Dendritic cell treated with granulocyte-macrophage colony-stimulating factor and Interleukin-4, amounts not matched to agents 40 ng/mL and 50 ng/mL, for 4 days (primary cell): ENCODE measurements at regions not wholly inside any gene's neighbourhood (a gene's known extent, or its start where the extent isn't known, plus 50 kb on each side); places are given as distances from the start of the nearest gene placed in this dataset.

Experiments
- H3K27ac Mint-ChIP-seq: one replicate; pipeline ENCODE4 v1.8.0; 2022; ENCODE audit warnings: mild to moderate bottlenecking, mixed read lengths
- H3K27me3 Mint-ChIP-seq: one replicate; pipeline ENCODE4 v1.8.0; 2022; ENCODE audit warnings: mild to moderate bottlenecking, mixed read lengths
- H3K36me3 Mint-ChIP-seq: one replicate; pipeline ENCODE4 v1.8.0; 2022; ENCODE audit warnings: low read depth, mixed read lengths
- H3K4me1 Mint-ChIP-seq: one replicate; pipeline ENCODE4 v1.8.0; 2022; ENCODE audit warnings: low read depth, mixed read lengths
- H3K4me3 Mint-ChIP-seq: one replicate; pipeline ENCODE4 v1.8.0; 2022; ENCODE audit warnings: mild to moderate bottlenecking, moderate library complexity, mixed read lengths
- H3K9me3 Mint-ChIP-seq: one replicate; pipeline ENCODE4 v1.8.0; 2022; ENCODE audit warnings: mixed read lengths
- intact Hi-C: fragments of 100-400 bp; cut with micrococcal nuclease; formaldehyde crosslinking; loops from one replicate; pipeline ENCODE4 v1.15.0; 2022

DNA sequence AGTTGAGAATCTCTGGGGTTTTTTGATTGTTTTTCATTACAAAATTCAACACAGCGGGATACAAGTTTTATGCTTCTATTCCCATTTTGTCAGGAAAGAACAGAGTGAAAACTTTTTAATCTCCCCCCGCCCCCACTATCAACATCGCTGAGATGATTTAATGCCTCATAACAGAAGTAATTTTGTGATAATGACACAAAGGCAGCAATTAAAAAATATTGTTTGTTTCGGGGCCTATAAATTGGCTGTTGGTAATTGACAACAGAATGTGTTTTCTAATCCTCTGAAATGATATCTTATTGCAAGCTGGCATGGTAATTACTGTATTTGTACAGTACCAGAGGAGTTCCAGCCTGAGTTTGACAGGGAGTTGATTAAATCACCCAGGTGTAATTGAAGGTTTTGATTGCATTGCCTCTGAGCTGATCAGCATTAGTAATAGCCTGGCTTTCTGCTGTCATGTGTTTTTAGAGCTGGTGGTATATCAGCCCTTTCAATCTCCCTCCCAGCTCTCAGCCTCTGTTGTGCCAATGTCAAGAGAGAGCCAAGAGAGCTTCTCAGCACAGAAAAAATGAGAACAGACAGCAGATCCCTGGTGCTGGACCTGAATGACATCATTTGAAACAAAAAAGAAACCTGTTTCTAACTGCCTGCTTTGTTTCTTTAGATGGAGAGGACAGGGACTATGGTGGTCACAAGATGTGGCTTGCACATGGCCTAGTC lies 265.1 kb downstream of the FAM76B start:
- Mint-ChIP-seq H3K4me3 (no peak overlapping the region), H3K9me3 (no peaks in the 10 kb centered on the region), H3K27ac (no peak overlapping the region)

DNA sequence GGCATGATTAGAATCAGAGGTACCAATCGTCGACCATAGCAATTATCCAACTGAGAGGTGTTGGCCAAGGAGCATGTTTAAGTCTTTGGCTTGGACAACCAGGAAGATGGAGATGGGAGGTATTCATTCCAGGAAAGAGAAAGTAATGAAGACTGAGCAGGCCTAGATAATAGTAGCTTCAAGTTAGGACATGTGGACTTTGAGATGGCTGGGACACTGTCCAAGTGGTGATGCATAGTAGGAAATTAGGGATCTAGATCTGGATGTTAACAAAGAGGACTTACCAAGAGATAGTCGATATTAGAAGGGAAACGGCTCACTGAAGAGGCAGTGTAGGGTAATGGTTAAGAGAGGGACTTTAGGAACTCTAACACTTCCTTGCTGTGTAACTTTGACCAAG lies 266.7 kb downstream of the FAM76B start:
- Mint-ChIP-seq H3K4me3 (no peak overlapping the region), H3K36me3 (no peaks in the 10 kb centered on the region), H3K9me3 (no peaks in the 10 kb centered on the region), H3K27ac (no peak overlapping the region), H3K27me3 (no peaks in the 10 kb centered on the region), H3K4me1 (no peaks in the 10 kb centered on the region)
- intact Hi-C loops, result no loop called here

More for the DNA sequence above, 265.1 kb downstream of the FAM76B start:
- no peaks in the 10 kb centered on the region for H3K36me3 Mint-ChIP-seq
- H3K4me1 Mint-ChIP-seq, result no peaks in the 10 kb centered on the region
- intact Hi-C loops, result no loop called here
- no peaks in the 10 kb centered on the region for H3K27me3 Mint-ChIP-seq

DNA sequence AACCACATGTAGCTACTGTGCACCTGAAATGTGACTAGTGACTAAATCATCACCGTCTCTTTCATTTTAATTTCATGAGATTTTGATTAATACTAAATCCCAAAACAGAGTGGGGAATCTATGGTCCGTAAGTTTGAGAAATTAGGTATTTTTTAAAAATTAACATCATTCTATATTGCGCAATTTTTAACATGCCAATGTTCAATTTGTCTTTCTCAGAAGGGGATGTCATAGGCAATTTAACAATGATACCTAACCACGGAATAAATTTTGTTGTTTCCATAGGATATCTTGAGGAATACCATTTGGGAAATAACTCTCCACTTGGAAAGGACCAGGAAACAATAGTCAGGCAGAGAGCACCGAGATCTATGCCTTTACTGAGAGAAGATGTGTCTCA lies 267.7 kb downstream of the FAM76B start:
- Mint-ChIP-seq H3K27me3 (no peaks in the 10 kb centered on the region), H3K4me1 (no peaks in the 10 kb centered on the region), H3K27ac (no peak overlapping the region), H3K9me3 (no peaks in the 10 kb centered on the region), H3K4me3 (no peak overlapping the region), H3K36me3 (no peaks in the 10 kb centered on the region)
- intact Hi-C loops, result no loop called here

DNA sequence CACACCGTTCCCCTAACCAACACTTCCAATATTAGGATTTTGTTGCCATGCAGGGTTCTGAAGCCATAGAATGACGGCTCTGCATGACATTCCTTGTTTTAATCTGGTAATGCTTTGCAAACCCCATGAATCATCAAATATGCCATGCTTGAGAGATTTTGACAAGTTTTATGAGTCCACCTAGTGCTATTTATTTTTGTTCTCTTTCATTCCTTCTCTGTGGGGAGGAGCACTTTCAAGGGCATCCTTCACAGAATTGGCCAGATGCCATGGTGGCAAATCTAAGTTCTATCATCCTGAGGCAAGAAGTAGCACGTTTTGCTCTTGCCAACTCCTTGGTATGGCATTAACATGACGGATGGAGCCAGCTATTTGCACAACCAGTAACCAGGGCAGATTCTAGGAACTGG lies 268.4 kb downstream of the FAM76B start:
- Mint-ChIP-seq H3K4me1 (no peaks in the 10 kb centered on the region), H3K4me3 (no peak overlapping the region), H3K27me3 (no peaks in the 10 kb centered on the region), H3K27ac (no peak overlapping the region), H3K9me3 (no peaks in the 10 kb centered on the region), H3K36me3 (no peaks in the 10 kb centered on the region)
- intact Hi-C loops, result no loop called here

DNA sequence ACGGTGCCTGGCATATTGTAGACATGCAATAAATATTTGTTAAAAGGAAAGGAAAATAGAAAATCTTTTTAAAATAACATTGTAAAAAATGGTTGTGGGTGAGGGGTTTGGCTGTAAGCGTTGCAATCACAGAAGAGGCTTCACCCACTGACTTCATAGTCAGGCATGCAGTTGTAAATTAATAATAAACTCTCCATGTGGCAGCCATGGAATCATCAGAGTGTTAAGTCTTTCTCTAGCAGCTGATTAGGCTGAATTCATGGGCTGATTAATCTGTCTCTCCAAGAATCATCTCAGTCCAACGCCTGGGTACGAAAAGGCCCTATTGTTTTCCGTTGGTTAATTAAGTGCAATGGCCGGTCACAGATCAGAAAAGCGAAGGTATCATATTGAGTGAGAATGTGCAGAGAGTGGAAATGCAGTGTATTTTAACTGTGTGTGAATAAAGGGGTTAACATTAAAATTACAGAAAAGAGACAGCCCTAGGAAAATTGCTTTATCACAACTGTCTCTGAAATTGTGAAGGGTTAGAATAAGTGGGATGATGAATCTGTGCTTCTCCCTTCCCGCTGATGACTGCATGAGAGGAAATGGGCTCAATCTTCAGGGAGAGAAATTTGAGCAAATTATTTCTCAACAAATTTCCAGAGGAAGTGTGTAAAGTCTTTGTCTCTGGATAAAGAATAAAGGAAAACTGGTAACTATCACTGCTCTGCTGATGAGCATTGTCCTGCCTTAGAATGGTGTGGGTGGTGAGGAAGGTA lies 269.0 kb downstream of the FAM76B start:
- Mint-ChIP-seq H3K9me3 (no peaks in the 10 kb centered on the region), H3K4me3 (no peak overlapping the region), H3K4me1 (no peaks in the 10 kb centered on the region), H3K36me3 (no peaks in the 10 kb centered on the region), H3K27me3 (no peaks in the 10 kb centered on the region), H3K27ac (no peak overlapping the region)
- intact Hi-C loops, result no loop called here

DNA sequence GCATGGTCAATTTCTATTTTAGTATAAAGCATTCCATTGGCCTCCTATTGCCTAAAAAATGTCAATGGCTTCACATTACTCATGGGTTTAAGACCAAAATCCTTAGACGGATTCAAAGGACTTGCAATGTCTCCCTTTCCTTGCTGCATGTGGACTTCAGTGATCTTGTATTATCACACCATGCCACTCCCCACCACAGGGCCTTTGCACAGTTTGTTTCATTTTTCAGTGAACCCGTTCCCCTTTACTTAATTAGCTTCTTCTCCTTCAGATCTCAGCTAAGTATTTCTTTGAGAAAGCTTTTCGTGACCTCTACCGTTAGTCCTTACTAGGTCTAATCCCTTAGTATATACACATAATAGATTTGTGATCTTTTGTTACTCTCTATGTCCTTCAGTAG lies 269.7 kb downstream of the FAM76B start:
- no peaks in the 10 kb centered on the region for H3K36me3 Mint-ChIP-seq
- no peaks in the 10 kb centered on the region for H3K9me3 Mint-ChIP-seq
- intact Hi-C loops, result no loop called here
- no peaks in the 10 kb centered on the region for H3K27me3 Mint-ChIP-seq
- no peak overlapping the region for H3K4me3 Mint-ChIP-seq
- no peaks in the 10 kb centered on the region for H3K4me1 Mint-ChIP-seq
- no peak overlapping the region for H3K27ac Mint-ChIP-seq

DNA sequence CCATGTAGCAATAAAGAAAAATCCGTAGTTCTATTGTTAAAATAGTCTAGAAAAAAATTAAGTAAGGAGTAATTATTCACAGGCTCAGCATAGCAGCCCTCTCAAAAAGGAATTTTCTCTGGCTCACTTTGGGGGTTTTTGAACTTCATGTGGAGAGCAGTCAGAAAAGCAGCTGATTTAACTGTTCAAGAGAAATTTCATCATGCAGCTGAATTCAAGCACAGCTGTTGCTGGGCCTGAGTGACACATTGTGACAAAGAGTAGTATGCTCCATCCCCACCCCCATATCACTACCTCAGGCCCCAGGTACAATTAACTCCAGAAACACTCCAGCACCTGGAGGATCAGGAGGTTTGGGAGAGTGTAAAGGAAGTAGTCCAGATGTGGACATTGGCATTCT lies 272.1 kb downstream of the FAM76B start:
- Mint-ChIP-seq H3K27ac (no peak overlapping the region), H3K36me3 (no peaks in the 10 kb centered on the region), H3K27me3 (no peaks in the 10 kb centered on the region), H3K4me1 (no peaks in the 10 kb centered on the region), H3K4me3 (no peak overlapping the region), H3K9me3 (no peaks in the 10 kb centered on the region)
- intact Hi-C loops, result no loop called here

DNA sequence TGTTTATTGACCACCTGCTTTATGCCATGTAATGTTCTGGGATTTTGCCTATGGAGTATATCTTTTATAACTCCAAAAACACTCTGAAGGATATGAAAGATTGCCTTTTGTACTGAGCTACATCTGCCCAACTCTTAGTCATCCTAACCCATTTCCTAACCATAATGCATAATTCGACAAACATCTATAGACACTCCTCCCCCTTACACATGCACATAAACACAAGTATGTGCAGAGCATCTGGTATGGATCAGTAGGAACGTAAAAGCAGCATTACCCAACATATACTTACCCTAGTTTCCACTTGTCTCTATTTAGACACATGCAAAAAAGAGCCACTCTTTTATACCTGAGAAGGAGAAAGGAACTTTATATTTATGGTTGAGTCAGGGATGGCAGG lies 272.8 kb downstream of the FAM76B start:
- no peaks in the 10 kb centered on the region for H3K4me1 Mint-ChIP-seq
- no peaks in the 10 kb centered on the region for H3K9me3 Mint-ChIP-seq
- no peak overlapping the region for H3K4me3 Mint-ChIP-seq
- no peaks in the 10 kb centered on the region for H3K27me3 Mint-ChIP-seq
- intact Hi-C loops, result no loop called here
- no peaks in the 10 kb centered on the region for H3K36me3 Mint-ChIP-seq
- no peak overlapping the region for H3K27ac Mint-ChIP-seq

DNA sequence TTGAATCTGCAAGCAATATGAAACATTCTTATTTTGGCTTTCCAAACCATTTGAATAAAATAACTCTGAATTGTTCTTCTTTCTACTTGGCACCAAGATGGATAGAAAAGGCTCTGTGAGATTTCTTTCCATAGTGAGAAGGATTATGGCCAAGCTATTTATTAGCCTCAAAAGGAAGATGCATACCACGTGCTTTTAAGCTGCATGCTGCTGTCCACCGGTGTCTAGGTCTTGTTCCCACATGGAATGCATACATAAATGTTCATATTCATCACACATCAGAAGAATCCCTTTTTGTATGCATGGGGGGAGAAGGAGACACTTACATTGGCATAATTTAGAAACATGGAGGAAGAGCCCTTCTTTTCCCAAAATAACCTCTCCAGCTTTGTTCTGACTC lies 273.4 kb downstream of the FAM76B start:
- Mint-ChIP-seq H3K4me1 (no peaks in the 10 kb centered on the region), H3K4me3 (no peak overlapping the region), H3K27ac (no peak overlapping the region), H3K9me3 (no peaks in the 10 kb centered on the region), H3K36me3 (no peaks in the 10 kb centered on the region), H3K27me3 (no peaks in the 10 kb centered on the region)
- intact Hi-C loops, result no loop called here

DNA sequence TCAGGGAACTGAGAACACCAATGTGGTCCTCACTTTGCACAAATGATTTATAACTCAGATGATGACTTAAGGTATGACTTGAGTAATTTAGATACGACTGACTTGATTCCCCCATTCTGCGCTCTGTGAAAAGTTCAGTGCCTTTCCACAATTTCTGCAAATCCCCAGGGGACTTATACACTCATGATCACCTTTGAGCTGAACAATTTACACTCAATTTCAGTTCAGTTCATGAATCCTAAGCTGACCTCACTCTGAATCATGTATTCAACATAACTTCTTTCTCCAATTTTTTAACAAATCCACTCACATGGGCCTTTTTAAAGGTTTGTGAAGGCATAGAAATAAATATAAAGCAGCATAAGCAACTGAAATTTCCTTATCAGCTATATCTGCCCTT lies 274.2 kb downstream of the FAM76B start:
- no peaks in the 10 kb centered on the region for H3K9me3 Mint-ChIP-seq
- H3K4me1 Mint-ChIP-seq, result no peaks in the 10 kb centered on the region
- intact Hi-C loops, result no loop called here
- no peaks in the 10 kb centered on the region for H3K36me3 Mint-ChIP-seq
- H3K27me3 Mint-ChIP-seq, result no peaks in the 10 kb centered on the region
- H3K27ac Mint-ChIP-seq, result no peak overlapping the region
- H3K4me3 Mint-ChIP-seq, result no peak overlapping the region

DNA sequence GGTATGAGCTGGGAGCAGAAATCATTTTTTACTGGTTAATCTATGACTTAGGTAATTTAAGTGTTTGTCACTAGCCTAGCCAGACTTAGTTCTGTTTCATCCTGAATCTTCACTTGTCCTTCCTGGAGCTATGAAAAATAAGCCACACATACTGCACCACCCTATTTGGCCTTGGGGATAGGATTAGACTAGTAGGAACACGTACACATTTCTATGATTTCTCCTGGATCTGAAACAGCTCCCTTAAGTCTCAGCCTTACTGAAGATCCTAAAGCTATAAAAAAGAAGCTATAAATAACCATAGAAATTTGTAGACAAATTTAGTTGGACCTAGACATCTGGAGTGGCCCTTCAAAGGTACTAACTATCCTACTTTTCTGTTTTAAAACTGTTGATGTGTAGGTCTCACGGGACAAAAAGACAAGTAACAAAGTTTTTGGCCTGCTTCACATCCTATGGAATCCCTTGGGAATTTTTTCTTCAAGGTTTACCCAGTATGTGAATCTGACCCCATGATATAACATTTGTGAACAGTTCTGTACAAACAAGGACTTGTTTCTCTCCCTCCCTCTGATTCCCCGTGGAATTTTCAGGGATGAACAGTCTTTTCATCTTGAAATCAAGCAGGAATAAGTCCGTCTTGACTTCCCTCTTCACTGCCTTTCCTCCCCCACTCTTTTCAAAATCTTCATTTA lies 275.0 kb downstream of the FAM76B start:
- H3K9me3 Mint-ChIP-seq, result no peaks in the 10 kb centered on the region
- no peaks in the 10 kb centered on the region for H3K36me3 Mint-ChIP-seq
- no peak overlapping the region for H3K27ac Mint-ChIP-seq
- H3K4me1 Mint-ChIP-seq, result no peaks in the 10 kb centered on the region
- peaks cover 4% of the 10 kb centered on the region for H3K27me3 Mint-ChIP-seq
- intact Hi-C loops, result no loop called here
- no peak overlapping the region for H3K4me3 Mint-ChIP-seq

DNA sequence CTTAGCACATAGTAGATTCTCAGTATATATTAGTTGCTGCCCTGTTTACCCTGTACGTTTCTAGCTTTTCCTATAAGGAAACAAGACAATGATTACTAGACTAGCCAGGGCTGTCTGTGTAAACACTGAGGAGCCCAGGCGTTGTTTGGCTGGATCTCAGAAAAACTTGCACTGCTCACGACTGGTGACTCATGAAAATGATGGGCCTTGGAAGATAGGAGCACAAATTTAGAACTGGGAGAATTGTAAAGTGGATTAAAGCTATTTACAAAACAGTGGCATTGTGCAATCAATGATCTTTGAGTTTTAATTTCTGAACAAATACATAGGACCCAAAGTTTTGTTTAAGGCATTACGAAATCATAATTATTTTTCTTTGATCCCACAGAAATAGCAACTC lies 276.9 kb downstream of the FAM76B start:
- H3K27me3 Mint-ChIP-seq, result peaks cover 14% of the 10 kb centered on the region
- H3K4me3 Mint-ChIP-seq, result no peak overlapping the region
- no peak overlapping the region for H3K27ac Mint-ChIP-seq
- intact Hi-C loops, result no loop called here
- H3K9me3 Mint-ChIP-seq, result no peaks in the 10 kb centered on the region
- H3K36me3 Mint-ChIP-seq, result no peaks in the 10 kb centered on the region
- H3K4me1 Mint-ChIP-seq, result no peaks in the 10 kb centered on the region

DNA sequence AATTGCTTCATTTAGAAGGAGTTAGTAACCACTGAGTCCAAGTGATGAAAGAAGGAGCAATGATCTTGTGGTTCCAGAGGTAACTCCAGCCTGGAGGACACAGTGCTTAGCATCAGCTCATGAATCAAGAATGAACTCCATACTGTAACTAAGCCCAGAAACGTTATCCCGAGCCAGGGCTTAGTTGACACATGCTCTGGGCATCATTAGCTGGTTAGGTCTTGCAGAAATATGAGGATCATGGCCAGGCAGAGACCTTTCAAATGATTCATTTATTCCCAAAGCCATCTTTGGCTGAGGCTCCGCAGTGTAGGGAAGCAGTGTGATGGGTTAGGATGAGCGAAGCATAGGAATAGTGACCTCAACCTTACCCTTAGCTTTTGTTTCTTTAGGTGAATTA lies 277.4 kb downstream of the FAM76B start:
- intact Hi-C loops, result no loop called here
- Mint-ChIP-seq H3K27ac (no peak overlapping the region), H3K9me3 (no peaks in the 10 kb centered on the region), H3K4me3 (no peak overlapping the region), H3K36me3 (no peaks in the 10 kb centered on the region), H3K27me3 (peaks cover 14% of the 10 kb centered on the region), H3K4me1 (no peaks in the 10 kb centered on the region)

DNA sequence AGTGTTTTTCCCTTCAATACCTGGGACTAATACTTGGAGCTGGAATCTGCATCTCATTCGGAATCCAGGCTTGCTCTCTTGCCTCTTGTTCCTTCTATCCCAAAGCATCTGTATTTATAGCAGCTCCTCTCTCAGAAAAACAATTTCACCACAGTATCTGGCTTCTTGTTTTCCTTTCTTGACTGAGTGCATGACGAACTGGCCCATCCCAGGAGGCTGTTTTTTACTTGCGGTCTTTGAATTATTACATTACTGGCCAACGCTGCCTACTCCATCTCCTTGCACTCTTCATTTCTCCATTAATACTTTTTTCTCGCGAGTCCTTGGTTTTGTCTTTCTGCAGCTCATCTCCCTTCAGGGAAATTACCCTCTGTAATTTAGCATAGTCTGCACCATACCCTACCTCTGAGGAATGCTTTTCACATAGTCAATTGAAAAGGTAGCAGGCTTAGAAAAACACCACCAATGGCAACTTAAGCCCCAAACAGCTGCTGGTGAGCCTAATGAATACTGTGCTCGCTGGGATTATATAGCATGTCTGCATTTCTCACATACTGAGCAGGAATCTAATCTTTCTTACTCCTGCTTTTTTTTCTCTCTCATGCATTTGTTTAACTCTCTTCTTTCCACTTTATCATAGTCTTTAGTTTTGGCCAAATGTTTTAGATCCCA lies 277.4 kb upstream of the SESN3 start:
- Mint-ChIP-seq H3K36me3 (no peaks in the 10 kb centered on the region), H3K4me1 (peaks cover 10% of the 10 kb centered on the region), H3K27ac (no peak overlapping the region), H3K27me3 (peaks cover 35% of the 10 kb centered on the region), H3K9me3 (no peaks in the 10 kb centered on the region), H3K4me3 (no peak overlapping the region)
- intact Hi-C loops, result no loop called here
